DMS53 (cell line): ENCODE measurements at regions not wholly inside any gene's neighbourhood (a gene's known extent, or its start where the extent isn't known, plus 50 kb on each side); places are given as distances from the start of the nearest gene placed in this dataset.
A peak's percentile ranks its signal among the peaks of the same experiment; 100 is the strongest.
"Not testable (repeated sequence)": the region's sequence is repeated elsewhere in the genome, so short reads cannot be mapped to it uniquely, and the experiment has no call there.

Experiments
- DNase-seq: peaks from one replicate; lab custom pipeline; 2025; lab: John Stamatoyannopoulos, UW

- DNase-seq, result no peak
Measured at GRCh38 chr15:38614621-38615020, 50.0 kb upstream of the RASGRP1 start.

DNA sequence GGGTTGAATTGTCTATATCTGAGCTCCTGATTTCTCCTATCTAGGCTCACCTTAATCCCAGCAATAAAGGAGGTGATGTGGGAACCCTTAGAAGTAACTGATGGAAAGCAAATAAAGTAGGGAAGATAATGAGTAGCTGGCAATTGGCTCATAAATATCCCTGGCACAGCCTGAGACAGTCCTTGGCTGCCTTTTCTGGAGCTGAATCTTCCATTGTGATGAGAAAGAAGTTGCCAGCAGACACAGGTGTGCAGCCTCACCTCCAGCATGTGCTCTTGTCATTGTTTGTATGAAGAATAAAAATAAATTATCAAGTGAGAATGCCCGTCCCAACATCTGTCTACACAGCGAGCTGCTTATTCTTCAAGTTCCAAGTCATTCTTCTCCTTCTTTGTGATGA lies 53.2 kb upstream of the RASGRP1 start:
- DNase-seq, result no peak

DNA sequence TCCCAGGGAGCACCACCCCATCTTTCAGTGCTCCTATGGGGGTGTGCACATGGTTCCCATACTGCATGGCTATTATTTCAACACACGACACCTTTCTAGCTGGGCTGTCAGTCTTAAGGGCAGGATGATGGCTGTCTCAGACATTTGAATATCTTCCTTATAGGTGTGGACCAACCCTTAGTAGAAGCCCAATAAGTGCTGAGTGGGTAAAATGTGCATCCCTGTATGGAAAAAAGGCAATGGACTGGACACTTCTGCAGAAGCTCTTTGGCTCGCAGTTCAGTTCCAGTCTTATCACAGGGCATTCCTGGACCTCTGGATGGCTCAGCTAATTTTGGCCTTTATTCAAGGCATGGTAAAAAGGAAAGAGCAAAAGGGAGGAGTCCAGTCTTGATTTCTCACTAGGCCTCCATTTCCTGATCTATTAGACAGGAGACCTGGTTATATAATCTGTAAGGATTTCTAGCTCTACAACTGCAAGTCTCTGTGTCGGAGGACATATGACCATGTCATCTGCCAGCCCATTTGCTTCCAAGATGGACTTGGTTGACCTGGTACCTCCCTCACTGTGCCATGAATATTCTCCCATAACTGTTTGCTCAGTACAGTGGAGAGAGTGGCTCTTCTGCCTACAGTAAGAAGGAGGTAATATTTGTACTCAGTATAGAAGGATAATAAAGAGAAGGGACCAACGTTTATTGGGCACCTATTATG lies 53.8 kb upstream of the RASGRP1 start:
- DNase-seq, result no peak

GRCh38 chr15:38620098-38620497 lies 55.5 kb upstream of the RASGRP1 start:
- no peak for DNase-seq

GRCh38 chr15:38620851-38621594 lies 56.4 kb upstream of the RASGRP1 start:
- DNase-seq, result no peak

GRCh38 chr15:38622304-38622703 lies 57.7 kb upstream of the RASGRP1 start:
- DNase-seq, result no peak

- no peak for DNase-seq
Measured at GRCh38 chr15:38622908-38623307, 58.3 kb upstream of the RASGRP1 start.

DNA sequence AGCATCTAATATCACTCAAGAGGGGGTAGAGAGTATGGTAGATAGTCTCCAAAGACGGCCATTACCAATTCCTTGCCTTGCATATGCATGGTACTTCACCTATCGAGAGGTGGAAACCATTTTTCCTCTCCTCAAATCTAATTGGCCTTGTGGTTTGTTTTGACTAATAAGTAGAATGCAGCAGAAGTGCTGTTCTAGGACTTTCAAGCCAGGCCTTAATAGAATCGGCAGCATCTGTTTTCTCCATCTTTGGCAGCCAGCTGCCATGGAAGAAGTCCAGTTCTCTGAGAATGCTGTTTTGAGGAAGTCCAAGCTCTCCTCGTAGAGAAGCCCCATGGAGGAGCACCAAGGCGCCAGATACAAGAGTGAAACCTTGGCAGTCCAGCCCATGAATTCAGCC lies 59.1 kb upstream of the RASGRP1 start:
- no peak for DNase-seq

DNA sequence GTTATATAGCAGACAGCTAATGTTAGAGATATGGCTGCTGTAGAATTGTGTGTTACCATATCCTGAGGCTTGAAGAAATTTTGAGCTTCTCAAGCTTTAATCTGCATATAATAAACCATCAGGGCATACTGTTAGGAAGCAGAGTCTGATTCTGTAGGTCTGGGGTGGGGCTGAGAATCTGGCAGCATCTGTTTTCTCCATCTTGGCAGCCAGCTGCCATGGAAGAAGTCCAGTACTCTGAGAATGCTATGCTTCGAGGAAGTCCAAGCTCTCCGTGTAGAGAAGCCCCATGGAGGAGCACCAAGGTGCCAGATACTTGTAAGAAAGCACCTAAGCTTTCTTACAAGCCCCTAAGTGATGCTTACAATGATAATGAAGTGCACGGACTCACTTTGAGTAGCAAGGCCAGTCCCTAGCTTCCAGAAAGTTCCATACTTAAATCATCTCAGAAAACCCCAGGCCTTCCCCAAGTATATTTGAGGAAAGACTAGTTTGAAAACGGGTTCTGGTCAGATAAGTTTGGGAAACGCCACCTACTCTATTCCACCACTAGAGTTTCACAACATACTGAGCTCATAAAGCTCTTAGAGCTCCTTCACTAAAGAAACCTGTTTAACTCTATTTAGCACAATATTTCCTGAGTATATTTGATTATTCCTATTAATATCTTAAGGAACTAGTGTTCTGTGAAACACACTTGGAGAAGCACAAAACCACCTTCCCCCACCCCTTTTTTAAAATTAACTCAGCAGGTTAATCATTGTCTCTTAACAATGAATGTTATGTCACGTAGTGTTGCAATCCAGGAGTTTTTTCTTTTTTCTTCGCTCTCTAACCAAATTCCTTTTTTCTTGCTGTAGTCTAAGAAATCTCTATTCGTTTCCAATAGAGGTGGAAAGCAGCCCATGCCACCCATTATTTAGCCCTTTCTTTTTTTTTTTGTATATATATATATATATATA lies 59.9 kb upstream of the RASGRP1 start:
- no peak for DNase-seq

DNA sequence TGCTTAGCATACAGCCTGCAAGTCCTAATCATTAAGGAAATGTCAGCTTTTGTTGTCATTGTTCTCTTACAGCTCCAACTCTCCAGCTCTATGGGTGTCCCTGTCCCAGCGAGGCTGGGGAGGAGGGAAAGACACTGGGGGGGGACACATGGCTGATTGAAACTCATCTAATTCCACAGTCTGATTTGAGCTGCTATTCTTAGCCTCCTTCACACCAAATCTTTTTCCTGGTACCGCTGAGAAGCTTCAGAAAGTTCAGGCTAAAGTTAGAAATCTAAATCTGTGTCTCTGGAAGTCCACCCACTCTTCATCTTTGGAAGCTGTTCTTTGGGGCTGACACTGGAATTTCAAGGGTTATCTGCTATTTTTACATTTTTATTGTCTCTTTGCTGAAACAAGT lies 61.3 kb upstream of the RASGRP1 start:
- DNase-seq, result no peak

DNA sequence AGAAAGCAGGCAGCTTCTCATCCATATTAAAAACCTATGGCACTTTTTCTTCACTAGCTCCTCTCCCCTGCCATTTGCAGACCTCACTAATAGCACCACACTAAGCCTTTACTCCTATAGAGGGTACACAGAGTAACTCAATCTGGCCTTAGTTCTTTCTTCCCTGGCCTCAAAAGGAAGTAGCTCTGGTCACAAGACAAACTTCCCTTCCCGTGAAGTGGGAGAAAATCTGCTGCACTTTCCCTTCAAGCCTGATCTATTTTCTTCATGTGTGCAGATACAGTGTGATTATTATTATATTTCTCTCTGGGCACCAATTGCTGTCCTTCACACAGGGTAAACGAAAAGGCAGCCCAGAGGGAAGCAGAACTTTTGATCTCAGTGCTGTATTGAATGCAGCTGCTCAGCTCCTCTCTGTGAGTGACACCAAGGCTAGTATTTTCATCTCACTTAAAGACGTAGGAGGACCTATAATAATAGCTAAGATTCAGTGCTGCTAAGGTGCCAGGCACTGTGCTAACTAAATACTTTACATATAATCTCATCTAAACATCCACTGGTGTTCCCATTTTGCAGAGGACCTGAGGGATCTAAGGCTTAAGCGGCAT lies 61.9 kb upstream of the RASGRP1 start:
- DNase-seq, result no peak

DNA sequence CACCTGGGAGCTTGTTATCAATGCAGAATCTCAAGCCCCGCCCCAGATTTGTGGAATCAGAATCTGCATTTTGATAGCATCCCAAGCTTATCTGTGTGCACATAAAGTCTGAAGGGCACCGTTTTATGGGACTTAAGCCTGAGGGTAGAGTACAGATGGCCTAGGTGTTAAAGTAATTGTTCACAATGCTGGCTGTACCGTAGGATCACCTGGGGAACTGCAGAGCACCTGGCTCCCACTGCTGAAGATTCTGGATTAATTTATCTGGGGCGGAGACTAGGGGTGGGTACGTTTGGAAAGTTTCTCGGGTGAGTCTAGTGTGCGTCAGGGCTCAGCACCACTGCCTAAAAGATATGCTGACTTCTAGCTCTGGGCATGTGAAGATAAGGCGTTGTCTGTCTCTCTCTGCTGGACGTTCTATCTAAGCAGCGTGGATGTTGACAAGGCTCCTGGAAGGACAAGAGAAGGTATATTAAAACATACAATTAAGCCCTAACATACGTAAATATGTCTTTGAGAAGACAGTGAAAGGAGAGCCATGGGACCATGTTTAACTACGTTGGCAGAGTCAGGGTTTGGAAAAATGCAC lies 63.2 kb upstream of the RASGRP1 start:
- DNase-seq, result no peak

- no peak for DNase-seq
Measured at GRCh38 chr15:38631119-38632075, 66.8 kb upstream of the RASGRP1 start.

- DNase-seq, result no peak
Measured at GRCh38 chr15:38635170-38635569, 70.6 kb upstream of the RASGRP1 start.

GRCh38 chr15:38636597-38636996 lies 72.0 kb upstream of the RASGRP1 start:
- DNase-seq, result peak; percentile 7

GRCh38 chr15:38638126-38638525 lies 73.5 kb upstream of the RASGRP1 start:
- no peak for DNase-seq

GRCh38 chr15:38638811-38639210 lies 74.2 kb upstream of the RASGRP1 start:
- no peak for DNase-seq

DNA sequence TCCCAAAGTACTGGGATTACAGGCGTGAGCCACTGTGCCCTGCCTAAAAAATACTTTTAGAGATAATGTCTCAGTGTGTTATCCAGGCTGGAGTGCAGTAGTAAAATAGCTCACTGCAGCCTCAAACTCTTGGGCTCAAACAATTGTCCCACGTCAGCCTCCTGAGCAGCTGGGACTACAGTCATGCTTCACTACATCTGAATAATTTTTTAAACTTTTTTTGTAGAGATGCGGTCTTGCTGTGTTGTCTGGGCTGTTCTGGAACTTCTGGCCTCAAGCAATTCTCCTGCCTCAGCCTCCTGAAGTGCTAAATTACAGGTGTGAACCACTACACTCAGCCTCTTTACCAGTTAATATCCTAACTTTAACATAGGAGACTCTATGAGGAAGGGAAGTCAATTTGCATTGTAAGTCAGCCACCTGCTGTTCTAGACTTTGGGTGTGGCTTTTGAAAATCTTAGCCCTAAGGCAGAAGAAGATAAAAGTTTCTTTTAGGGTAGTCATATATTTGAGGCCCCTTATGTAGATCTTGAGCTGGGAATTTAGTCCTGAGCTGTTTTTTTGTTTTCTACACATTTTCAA lies 78.2 kb upstream of the RASGRP1 start:
- DNase-seq, result no peak

DNA sequence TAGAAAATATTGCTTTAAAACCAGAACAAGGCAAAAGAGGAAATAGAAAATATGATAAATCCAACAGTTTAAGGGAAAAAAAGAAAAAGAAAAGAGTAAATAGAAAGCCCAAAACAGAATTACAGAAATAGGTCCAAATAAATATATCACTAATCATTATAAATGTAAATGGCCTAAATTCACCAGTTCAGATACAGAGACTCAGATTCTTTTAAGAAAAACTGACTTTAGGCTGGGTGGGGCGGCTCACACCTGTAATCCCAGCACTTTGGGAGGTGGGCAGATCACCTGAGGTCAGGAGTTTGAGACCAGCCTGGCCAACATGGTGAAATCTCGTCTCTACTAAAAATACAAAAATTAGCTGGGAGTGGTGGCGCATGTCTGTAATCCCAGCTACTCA lies 79.7 kb upstream of the RASGRP1 start:
- DNase-seq, result not testable (repeated sequence)

GRCh38 chr15:38646716-38647115 lies 82.1 kb upstream of the RASGRP1 start:
- DNase-seq, result no peak
